ENCODE measurements at regions not wholly inside any gene's neighbourhood (a gene's known extent, or its start where the extent isn't known, plus 50 kb on each side); places are given as distances from the start of the nearest gene placed in this dataset.

DNA sequence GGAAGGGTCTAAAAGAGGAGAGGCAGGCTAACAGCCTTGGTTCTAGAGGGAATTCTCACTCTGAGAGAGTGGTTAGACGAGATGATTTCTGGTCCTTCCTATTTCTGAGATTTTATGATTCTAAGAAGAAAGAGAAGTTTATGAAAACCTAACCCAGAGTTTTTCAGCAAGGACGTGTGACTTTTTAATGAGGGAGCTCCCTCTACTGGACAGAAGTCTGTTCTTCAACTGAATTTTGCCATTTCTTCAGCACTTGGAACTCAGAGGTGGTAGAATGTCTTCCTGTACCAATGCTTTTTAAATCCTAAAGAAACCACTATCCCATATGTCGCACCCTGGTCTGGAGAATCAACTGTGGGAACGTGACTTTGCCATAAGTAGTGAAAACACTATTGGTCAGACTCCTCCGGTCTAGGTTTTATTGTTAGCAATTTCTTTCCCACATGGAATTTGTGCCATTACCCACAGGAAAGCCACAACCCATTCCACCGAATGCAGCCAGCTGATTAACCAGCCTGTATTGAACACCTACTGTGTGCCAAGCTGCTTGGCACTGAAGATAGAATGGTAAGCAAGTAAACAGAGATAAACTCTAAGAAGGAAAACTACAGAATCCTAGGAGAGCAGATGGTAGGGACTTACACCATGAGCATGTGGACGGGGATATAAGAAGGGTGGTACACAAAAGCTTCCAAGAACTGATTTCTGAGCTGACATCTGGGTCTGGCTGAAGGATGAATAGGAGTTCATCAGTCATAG lies 199.5 kb upstream of the LMCD1 start:
- no peak for TF ChIP-seq POLR2AphosphoS5 (IDR thresholded peaks at IDR 0.05; ENCODE audit: low read depth, low read length)
- TF ChIP-seq TAF1 (IDR thresholded peaks at IDR 0.05; ENCODE audit: low read depth, low read length), result no peak
- no peak for TF ChIP-seq POLR2A (IDR thresholded peaks at IDR 0.05; ENCODE audit: low read depth, low read length)
- no peak for TF ChIP-seq SPI1 (IDR thresholded peaks at IDR 0.05; ENCODE audit: low read depth, low read length)
- TF ChIP-seq PAX5 (IDR thresholded peaks at IDR 0.05; ENCODE audit: insufficient read depth, low read length, severe bottlenecking), result no peak

Measured in GM12891 (cell line).